K562 (cell line): ENCODE measurements at regions not wholly inside any gene's neighbourhood (a gene's known extent, or its start where the extent isn't known, plus 50 kb on each side); places are given as distances from the start of the nearest gene placed in this dataset.
A peak's percentile ranks its signal among the peaks of the same experiment; 100 is the strongest.

ENCODE experiments used
- ATAC-seq: fragments of 200-7000 bp; cut with Tn5 transposase; 3 replicates; pipeline ENCODE4 v1.9.1; 2020; ENCODE audit warnings: moderate library complexity
- BruUV-seq: library from RNA; stranded (reverse); fragments of 400-500 nt; replicated peaks from 2 replicates; lab custom pipeline; 2021; lab: Mats Ljungman, UMichigan
- CTCF ChIA-PET: fragments of 300-600 bp; formaldehyde crosslinking; extraction: SDS; loops from one replicate; lab custom pipeline; 2021; ENCODE audit warnings: low intra/inter-chr PET ratio; lab: Yijun Ruan, JAX
- POLR2A ChIA-PET: fragments of 300-600, 350-650 bp; sonication (Branson Sonifier 250); formaldehyde crosslinking; extraction: SDS; loops from one replicate; lab custom pipeline; 2021; ENCODE audit warnings: antibody characterized with exemption, inconsistent platforms; lab: Yijun Ruan, JAX
- DNase-seq, 4 experiments: peaks; one replicate each; pipeline versions ENCODE4 v3.0.0 to v3.0.0-alpha.2; 2011 to 2018; ENCODE audit warnings: low spot score in 3 of 4, mixed read lengths in 3 of 4; ENCODE audit errors: extremely low read depth in 1 of 4
- FAIRE-seq: peaks from 2 replicates; lab custom pipeline; 2011; peaks lifted over from hg19 to GRCh38; lab: Jason Lieb, UNC
- H2AFZ ChIP-seq: 2 replicates; pipeline ENCODE4 v1.6.0; 2011; ENCODE audit warnings: low read depth, low read length, control low read depth, inconsistent platforms
- H3K27ac ChIP-seq: fragments of 200-600 bp; 3 replicates; pipeline ENCODE4 v1.8.0; 2011; ENCODE audit warnings: low read depth, mild to moderate bottlenecking, control low read depth, inconsistent platforms, low read length, moderate library complexity, mixed read lengths; ENCODE audit errors: extremely low read depth
- H3K27me3 ChIP-seq, 2 experiments: fragments of 300-600 bp in 1 of 2; 2 replicates in 1 of 2; 3 replicates in 1 of 2; pipeline versions ENCODE4 v1.6.0 to v1.8.0; 2011; ENCODE audit warnings: inconsistent platforms in 2 of 2, low read length in 2 of 2, mild to moderate bottlenecking in 1 of 2, mixed read lengths in 1 of 2, moderate library complexity in 1 of 2; ENCODE audit not compliant: control insufficient read depth in 2 of 2, insufficient read depth in 2 of 2
- H3K36me3 ChIP-seq: fragments of 300-600 bp; 3 replicates; pipeline ENCODE4 v1.8.0; 2011; ENCODE audit warnings: mild to moderate bottlenecking, low read length, inconsistent platforms; ENCODE audit not compliant: control insufficient read depth, insufficient read depth
- H3K4me1 ChIP-seq, 2 experiments: fragments of 200-600 bp in 1 of 2; replicated peaks in 1 of 2; 2 replicates in 1 of 2; 3 replicates in 1 of 2; pipeline versions ENCODE4 v1.5.1 to v1.8.0; 2011; ENCODE audit warnings: inconsistent platforms in 2 of 2, low read length in 2 of 2, mild to moderate bottlenecking in 1 of 2, mixed read lengths in 1 of 2, moderate library complexity in 1 of 2; ENCODE audit not compliant: control insufficient read depth in 2 of 2, insufficient read depth in 2 of 2
- H3K4me2 ChIP-seq: 2 replicates; pipeline ENCODE4 v1.6.1; 2011; ENCODE audit warnings: low read length, control low read depth, inconsistent platforms, mixed read lengths; ENCODE audit not compliant: insufficient read depth
- H3K4me3 ChIP-seq: fragments of 200-600 bp; sonication (generic), shearing (Covaris generic); 2 replicates; pipeline ENCODE4 v1.5.1; 2016; ENCODE audit warnings: control low read depth, inconsistent platforms
- H3K79me2 ChIP-seq: fragments of 200-600 bp; 3 replicates; pipeline ENCODE4 v1.8.0; 2011; ENCODE audit warnings: low read length, inconsistent platforms; ENCODE audit not compliant: control insufficient read depth, insufficient read depth
- H3K9ac ChIP-seq, 2 experiments: 2 replicates each; pipeline versions ENCODE4 v1.6.0 to v1.6.1; 2011; ENCODE audit warnings: low read depth in 2 of 2, low read length in 2 of 2, control low read depth in 1 of 2, inconsistent platforms in 1 of 2, mild to moderate bottlenecking in 1 of 2, mixed read lengths in 1 of 2; ENCODE audit not compliant: insufficient read depth in 1 of 2
- H3K9me1 ChIP-seq: one replicate; pipeline ENCODE4 v1.6.0; 2011; ENCODE audit warnings: inconsistent platforms, mild to moderate bottlenecking, low read length, moderate library complexity; ENCODE audit not compliant: control insufficient read depth, insufficient read depth
- H3K9me3 ChIP-seq: replicated peaks from 2 replicates; pipeline ENCODE4 v1.5.1; 2011; ENCODE audit warnings: low read depth, low read length, inconsistent platforms; ENCODE audit not compliant: control insufficient read depth, insufficient read depth
- H4K20me1 ChIP-seq: replicated peaks from 2 replicates; pipeline ENCODE4 v1.6.1; 2011; ENCODE audit warnings: low read length, inconsistent platforms, mixed read lengths; ENCODE audit not compliant: control insufficient read depth, insufficient read depth
- BCLAF1 ChIP-seq, 2 experiments: fragments of 450-650 bp in 1 of 2; IDR thresholded peaks; 2 replicates each; pipeline ENCODE4 v1.6.1; 2011 to 2017; ENCODE audit warnings: low read depth in 2 of 2, antibody characterized with exemption in 1 of 2, borderline replicate concordance in 1 of 2, low read length in 1 of 2, mild to moderate bottlenecking in 1 of 2, mixed read lengths in 1 of 2; ENCODE audit not compliant: control insufficient read depth in 1 of 2
- DACH1 ChIP-seq: fragments of 450-650 bp; IDR thresholded peaks from 2 replicates; pipeline ENCODE4 v1.6.1; 2018; ENCODE audit not compliant: partially characterized antibody
- HNRNPK ChIP-seq: fragments of 200-400 bp; formaldehyde crosslinking; IDR thresholded peaks from one replicate; pipeline ENCODE4 v1.6.1; 2018; ENCODE audit warnings: mild to moderate bottlenecking, low read depth, low read length; ENCODE audit not compliant: poor library complexity, severe bottlenecking
- KHSRP ChIP-seq: fragments of 450-650 bp; IDR thresholded peaks from 2 replicates; pipeline ENCODE4 v1.6.1; 2017
- POLR2B ChIP-seq: fragments of 450-650 bp; IDR thresholded peaks from 2 replicates; pipeline ENCODE4 v1.6.1; 2018; ENCODE audit warnings: low read depth; ENCODE audit not compliant: partially characterized antibody
- SMAD1 ChIP-seq: fragments of 150-350 bp; IDR thresholded peaks from 2 replicates; pipeline ENCODE4 v1.6.1; 2014; ENCODE audit warnings: low read length, low read depth; ENCODE audit not compliant: partially characterized antibody
- ZNF431 ChIP-seq: sonication (generic); formaldehyde crosslinking; IDR thresholded peaks from 2 replicates; pipeline ENCODE4 v1.8.0; 2022; ENCODE audit warnings: mild to moderate bottlenecking, missing genetic modification reagents
- WGBS: fragments of 100-300 bp; shearing (Covaris generic); methylation state at CpG from one replicate; pipeline ENCODE4 v1.1.6; 2016; ENCODE audit warnings: low coverage, mixed read lengths; ENCODE audit not compliant: insufficient coverage; ENCODE audit errors: missing lambda C conversion rate; 5-methylcytosine and 5-hydroxymethylcytosine counted together
- in situ Hi-C: fragments of 300-500 bp; cut with MboI; formaldehyde crosslinking; loops from 4 replicates; pipeline ENCODE4 v1.15.0; 2018; ENCODE audit warnings: inconsistent platforms, mixed read lengths
- intact Hi-C: fragments of 100-400 bp; cut with micrococcal nuclease; formaldehyde crosslinking; loops from 2 replicates; pipeline ENCODE4 v1.14.2; 2022

- Histone ChIP-seq H3K9me1 (no peaks in the 10 kb centered on the region), H3K4me3 (no peak overlapping the region), H3K9me3 (no peaks in the 10 kb centered on the region), H3K79me2 (no peaks in the 10 kb centered on the region; the same call in 2 of the 3 replicates), H3K27ac (no peak overlapping the region), H3K4me1 (no peaks in the 10 kb centered on the region), H3K4me2 (no peak overlapping the region; the same call in 1 of the 2 replicates), H3K9ac (peak overlapping the region in 1 of 2 experiments; percentile 0; a peak in 1 of 4 replicates), H4K20me1 (no peaks in the 10 kb centered on the region), H3K36me3 (no peaks in the 10 kb centered on the region), H2AFZ (peak overlapping the region; percentile 23; the same call in 1 of the 2 replicates), H3K27me3 (no peaks in the 10 kb centered on the region)
- BruUV-seq, result no TSS peak
- peak in 1 of 4 experiments; percentile 12 for DNase-seq
- TF ChIP-seq DACH1, result no peak
- TF ChIP-seq KHSRP, result no peak
- TF ChIP-seq POLR2B, result no peak
- no peak for TF ChIP-seq SMAD1
- TF ChIP-seq HNRNPK, result no peak
- no peak for TF ChIP-seq ZNF431
- no peak for TF ChIP-seq BCLAF1 (IDR thresholded peaks at IDR 0.05; ENCODE audit: borderline replicate concordance in 1 of 2, control insufficient read depth in 1 of 2, low read depth in 2 of 2, low read length in 1 of 2)
- ATAC-seq, result peak; percentile 71
- FAIRE-seq, result no peak
- in situ Hi-C loops, result no loop called here
- ChIA-PET CTCF (no interaction called here), POLR2A (no interaction called here)
- WGBS, result 5% methylated on average over 4 of the region's 4 CpGs
- intact Hi-C loops, result no loop called here
Observed at GRCh38 chr2:103364177-103364576, 602.3 kb downstream of the TMEM182 start.
